Limb (tissue), 2 donors: ENCODE measurements at regions not wholly inside any gene's neighbourhood (a gene's known extent, or its start where the extent isn't known, plus 50 kb on each side); places are given as distances from the start of the nearest gene placed in this dataset.
"Not testable (repeated sequence)": the region's sequence is repeated elsewhere in the genome, so short reads cannot be mapped to it uniquely, and the experiment has no call there.

ENCODE experiments used
- DNase-seq, 2 donors: peaks; one replicate each; pipeline ENCODE4 v3.0.0-alpha.2; 2016; ENCODE audit errors: extremely low spot score in 2 of 2

GRCh38 chr3:115252679-115253078 lies 105.6 kb upstream of the ZBTB20 start:
- DNase-seq: no peak

DNA sequence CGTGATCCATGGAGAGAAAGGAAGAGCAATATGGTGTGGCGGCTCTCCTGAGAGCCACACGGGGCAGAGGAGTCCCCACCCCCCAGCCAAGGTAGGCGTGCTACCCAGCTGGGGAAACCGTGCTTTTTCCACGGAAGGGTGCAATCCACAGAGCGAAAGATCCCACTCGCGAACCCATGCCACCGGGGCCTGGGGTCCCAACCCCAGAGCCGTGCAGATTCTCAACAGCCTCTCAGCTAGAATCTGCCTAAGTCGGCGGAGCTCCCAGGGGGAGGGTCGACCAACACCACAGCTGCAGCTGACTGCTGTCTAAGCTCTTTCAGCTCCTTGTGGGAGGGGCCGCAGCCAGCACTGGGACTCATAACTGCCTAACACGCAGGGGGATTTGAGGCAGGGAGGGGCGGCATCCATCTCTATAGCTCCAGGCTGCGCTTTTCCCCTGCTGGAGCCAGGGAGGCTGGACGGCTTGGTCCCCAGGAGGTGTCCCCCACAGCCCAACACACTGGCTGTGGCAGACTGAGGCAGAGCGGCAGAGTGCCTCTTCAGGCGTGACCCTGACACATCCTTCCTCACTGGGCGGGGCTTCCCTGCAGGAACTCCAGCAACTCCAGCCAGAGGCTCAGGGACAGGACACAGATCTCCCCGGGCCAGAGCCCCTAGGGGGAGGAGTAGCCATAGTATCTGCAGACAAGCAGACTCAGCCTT lies 107.6 kb upstream of the ZBTB20 start:
- no peak for DNase-seq

DNA sequence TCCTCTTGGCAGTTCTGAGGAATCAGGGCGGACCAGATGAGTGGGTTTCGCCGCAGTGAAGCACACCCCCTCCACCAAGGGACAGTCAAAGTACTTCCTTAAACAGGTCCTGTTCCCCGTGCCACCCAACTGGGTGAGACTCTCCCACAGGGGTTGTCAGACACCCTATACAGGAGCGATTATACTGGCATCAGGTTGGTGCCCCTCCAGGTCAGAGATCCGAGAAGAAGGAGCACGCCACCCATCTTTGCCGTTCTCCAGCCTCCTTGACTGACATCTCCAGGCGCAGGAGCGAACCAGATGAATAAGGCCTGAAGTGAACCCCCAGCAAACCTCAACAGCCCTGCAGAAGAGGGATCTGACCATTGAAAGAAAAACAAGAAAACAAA lies 108.1 kb upstream of the ZBTB20 start:
- DNase-seq: no peak

DNA sequence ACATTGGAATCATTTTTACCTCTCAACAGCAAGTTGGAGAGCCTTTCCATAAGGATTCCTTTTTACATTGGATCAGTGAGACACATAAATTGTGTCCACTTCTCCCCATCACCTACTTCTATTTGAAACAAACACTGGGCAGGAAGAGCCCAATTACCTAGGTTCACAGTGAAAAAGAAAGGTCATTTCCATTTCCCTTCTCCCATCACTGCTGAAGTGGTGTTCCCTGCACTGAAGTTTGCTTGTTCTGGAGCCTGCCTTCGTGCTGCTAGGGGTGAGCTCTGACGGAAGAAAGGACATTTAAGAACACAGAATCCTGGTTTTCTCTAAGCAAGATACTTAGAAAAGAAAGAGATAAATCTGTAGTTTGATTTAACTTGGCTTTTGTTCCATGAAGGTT lies 123.8 kb upstream of the ZBTB20 start:
- DNase-seq: no peak

- peak in 1 of 2 donors; percentile 13 for DNase-seq
Observed at GRCh38 chr3:115272036-115272824, 125.1 kb upstream of the ZBTB20 start.

DNA sequence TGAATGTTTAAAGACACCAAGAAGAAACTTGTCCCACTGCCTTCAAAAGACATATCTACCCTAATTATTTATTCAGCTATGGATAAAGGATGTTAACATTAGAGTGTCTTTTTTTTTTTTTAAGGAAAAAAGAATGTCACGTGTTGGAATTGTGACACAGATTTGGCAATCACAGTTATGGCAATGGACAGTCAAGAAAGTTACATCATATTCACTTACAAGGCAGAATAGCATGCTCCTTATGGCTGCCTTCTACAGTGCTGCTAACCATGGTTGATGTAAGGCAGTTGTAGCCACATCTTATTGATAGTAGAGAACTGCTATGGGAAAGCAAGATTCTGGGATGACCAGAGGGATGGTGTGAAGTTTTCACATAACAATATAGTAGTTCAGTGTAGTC lies 128.8 kb upstream of the ZBTB20 start:
- DNase-seq: no peak

DNA sequence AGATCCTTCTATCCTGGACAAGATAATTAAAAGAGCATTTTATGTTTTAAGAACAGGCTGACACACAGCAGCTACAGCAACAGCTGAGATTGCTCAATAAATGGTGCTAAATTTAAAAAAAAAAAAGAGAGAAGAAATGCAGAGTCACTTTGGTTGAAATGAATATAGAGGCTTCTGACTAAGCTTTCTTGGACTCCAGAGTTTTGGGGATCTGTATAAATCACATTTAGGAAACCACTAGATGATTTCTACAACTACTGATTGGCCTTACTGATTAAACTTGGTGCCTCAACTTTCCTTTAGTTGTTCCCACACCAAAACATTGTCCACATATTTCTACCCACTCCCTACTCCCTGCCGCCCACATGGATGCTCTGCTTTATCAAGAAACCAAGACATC lies 132.9 kb upstream of the ZBTB20 start:
- no peak for DNase-seq

- DNase-seq: no peak
Observed at GRCh38 chr3:115280506-115280905, 133.4 kb upstream of the ZBTB20 start.

DNA sequence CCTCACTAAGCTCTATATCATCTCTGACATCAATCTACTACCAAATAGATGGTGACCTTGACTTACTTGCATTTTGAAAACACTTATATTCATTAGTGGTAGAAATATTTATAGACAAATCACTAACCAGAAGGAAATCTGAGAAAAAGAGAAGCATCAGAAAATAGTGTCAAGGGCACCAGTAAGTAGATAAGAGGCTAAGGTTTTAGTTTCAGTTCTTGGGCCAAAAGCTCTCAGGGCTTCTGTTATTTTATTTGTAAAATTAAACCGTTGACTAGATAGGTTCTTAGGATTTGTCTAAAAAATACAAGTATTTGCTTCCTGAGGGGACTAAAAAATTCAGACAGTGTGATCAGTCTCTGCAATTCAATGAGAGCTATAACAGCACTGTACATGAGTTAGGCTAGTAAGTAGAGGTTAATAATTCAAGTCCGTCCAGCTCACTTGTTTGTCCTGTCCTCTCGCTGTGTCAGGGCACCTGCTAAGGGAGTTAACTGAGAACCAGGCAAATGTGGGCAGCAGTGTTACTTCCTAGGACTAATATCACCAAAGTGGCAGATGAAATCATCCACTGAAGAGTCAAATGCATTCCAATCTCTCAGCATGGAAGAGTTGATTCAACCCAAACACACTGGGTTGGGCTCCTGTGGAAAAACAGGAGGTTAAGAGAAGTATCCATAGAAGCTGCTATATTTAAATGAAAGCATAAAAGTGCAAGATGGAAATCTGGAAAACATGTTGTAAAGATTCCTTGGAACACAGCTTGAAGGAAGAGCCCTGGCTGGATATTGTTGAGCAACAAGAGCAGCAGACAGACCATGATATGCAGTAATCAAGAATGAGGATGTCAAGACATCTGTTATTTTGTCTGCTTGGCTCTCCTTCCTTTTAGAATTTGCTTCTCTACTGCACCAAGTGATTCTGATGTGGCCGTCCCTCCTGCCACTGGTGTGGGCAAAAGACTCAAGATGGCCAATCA lies 134.9 kb upstream of the ZBTB20 start:
- DNase-seq: no peak

DNA sequence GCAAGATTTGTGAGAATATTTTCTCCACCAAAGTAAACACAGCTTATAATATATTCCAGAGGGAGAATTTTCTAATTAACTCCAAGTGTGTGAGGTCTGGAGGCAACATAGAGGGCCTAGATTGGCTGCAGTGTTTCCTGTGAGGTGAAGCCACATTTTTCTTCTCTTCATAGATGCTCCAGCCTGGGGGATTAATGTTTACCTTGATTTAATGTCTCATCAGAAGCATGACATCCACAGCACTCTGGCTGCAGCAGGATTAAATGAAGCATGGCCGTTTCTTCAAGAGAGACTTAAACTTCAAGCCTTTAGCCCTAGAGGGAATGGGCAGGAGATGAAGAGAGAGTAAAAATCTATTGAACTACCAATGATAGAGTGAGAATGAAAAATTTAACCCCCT lies 137.9 kb upstream of the ZBTB20 start:
- DNase-seq: no peak

DNA sequence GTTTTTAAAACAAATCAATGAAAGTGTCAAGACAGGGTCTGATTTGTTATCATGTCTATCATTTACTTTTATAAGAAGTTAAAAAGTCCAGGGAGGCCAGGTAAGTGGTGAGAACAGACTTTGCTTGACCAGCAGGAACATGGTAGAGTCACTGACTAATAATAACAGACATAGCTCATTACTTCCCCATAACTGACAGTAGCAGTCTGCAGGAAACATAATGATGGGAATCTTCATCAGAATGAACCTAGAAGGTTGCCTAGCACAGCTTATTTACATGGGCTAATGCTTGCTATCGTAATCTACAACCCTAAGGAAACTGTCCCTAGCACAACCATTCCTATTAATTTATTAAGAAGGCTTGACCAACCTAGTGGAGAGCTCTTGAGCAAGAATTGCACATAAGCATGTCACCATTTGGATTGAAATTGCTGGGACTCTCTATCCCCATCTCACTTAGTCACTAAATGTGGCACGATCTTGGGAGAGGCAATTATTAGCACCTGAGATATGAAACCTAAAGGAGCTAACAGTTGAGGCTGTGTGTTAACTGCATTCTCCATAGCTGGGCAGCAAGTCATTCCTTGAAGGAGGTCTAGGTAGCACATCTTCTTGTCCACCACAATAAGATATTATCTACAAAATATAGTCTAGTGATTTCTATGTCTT lies 139.6 kb upstream of the ZBTB20 start:
- no peak for DNase-seq

DNA sequence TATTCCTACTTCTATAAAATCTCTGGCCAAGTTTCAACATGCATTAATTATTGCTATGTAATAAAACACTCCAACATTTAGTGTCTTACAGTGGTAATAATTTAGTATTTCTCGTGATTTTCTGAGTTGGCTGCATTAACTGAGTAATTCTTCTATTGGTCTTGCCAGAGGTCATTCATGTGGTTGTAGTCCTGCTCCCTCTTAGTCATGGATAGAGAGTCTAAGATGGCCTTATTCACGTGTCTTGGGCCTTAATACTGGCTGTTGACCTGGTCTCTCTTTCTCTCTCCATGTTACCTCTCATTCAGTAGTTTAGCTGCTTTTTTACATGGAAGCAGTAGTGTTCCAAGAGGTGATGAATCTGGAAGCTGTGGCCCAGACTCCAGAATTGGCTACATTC lies 140.1 kb upstream of the ZBTB20 start:
- DNase-seq: no peak

DNA sequence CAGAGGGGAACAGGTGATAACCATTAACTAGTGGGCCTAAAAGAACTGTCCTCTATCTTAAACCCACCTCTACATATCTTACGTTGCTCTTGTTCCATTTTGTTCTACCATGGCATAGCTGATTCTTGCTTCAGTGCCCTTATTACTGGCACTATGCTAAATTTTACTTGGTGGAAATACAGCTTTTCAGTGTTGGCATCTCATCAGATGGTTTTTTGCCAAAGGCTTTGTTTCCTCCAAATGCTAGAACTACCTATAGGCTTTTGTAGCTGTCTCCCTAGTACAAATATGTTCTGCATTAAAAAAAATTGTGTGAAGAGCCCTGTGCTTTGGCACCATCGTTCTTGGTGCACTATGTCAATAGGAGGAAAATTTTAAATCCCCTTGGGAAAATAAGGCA lies 145.0 kb upstream of the ZBTB20 start:
- DNase-seq: no peak

GRCh38 chr3:115292677-115293165 lies 145.6 kb upstream of the ZBTB20 start:
- DNase-seq: no peak

- no peak for DNase-seq
Observed at GRCh38 chr3:115293321-115293720, 146.2 kb upstream of the ZBTB20 start.

GRCh38 chr3:115301364-115301860 lies 154.3 kb upstream of the ZBTB20 start:
- no peak for DNase-seq

GRCh38 chr3:115317953-115318352 lies 170.9 kb upstream of the ZBTB20 start:
- DNase-seq: not testable (repeated sequence)

DNA sequence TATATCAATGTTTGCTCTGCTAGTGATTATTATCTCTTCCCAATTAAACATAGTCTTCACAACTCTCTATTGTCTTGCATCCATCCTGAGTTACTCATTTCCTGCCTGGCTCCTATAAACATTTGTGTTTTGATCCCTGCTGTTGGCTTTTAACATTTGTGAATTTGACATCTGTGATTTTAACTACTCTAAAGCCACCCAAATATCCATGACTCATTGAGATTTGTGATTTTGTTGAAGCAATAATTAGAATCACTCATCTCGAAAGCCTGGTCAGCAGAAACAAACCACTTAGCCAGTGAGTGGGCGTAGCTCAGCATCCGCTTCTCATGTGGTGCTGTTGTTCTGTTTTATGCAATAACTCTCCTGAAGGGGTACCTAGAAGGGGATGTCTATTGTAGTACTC lies 174.3 kb upstream of the ZBTB20 start:
- DNase-seq: no peak

GRCh38 chr3:115322901-115323300 lies 175.8 kb upstream of the ZBTB20 start:
- no peak for DNase-seq

DNA sequence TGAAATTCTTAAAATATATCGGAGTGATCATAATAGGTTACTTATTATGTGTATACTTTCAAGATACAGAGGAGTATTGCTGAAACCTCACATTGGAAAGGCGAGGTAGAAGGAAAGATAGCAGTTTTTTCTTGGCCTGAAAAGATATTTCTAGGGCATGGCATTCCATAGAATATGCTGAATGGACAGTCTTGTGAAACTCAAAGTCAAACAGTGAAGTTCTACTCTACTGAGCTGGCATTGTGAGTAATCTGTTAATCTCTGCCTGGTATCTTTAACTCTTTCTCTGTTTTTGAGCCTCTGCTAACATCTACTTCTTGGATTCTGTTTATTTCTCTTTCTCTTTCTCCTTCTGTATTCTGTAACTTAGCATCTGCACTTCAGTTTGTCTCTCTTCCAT lies 176.3 kb upstream of the ZBTB20 start:
- DNase-seq: no peak

DNA sequence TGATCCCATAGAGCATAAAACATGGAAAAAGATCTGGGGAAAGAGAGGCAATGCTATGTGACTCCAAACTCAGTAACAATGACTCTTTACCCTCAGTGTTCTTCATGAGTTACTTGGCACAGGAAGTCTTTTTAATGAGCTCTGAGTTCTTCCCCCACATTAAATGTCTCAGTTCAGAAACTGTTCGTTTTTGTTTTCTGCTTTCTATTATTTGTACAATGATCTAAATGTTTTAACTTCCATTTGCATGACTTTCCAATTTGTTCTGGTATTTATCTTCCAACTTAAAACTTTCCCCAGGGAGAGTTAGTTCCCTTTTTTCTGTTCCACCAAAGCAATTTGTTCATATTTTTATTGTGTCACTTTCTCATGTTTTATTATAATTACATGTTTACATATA lies 177.0 kb upstream of the ZBTB20 start:
- DNase-seq: no peak
